ENCODE measurements at regions not wholly inside any gene's neighbourhood (a gene's known extent, or its start where the extent isn't known, plus 50 kb on each side); places are given as distances from the start of the nearest gene placed in this dataset.

DNA sequence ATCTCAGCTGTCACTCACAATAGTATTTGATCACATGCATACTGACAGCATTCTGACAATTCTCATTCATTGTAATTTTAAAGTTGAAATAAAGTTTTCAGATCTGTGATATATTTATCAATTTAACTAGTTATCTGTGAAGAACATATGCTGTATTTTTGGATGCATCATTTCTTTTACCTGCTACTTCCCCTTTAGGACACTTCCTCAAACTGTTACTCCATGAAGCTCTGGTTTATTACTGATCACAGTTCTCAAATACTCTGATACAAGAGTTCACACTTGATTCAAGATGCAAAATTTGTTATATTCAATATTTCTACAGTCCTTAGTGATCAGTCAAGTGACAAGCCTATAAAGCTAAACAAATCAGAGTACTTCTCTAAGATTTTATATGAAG lies 1655.2 kb downstream of the LRRC4C start:
- no peak for ATAC-seq (ENCODE audit: low read depth)
- TF ChIP-seq, protein P1, sequence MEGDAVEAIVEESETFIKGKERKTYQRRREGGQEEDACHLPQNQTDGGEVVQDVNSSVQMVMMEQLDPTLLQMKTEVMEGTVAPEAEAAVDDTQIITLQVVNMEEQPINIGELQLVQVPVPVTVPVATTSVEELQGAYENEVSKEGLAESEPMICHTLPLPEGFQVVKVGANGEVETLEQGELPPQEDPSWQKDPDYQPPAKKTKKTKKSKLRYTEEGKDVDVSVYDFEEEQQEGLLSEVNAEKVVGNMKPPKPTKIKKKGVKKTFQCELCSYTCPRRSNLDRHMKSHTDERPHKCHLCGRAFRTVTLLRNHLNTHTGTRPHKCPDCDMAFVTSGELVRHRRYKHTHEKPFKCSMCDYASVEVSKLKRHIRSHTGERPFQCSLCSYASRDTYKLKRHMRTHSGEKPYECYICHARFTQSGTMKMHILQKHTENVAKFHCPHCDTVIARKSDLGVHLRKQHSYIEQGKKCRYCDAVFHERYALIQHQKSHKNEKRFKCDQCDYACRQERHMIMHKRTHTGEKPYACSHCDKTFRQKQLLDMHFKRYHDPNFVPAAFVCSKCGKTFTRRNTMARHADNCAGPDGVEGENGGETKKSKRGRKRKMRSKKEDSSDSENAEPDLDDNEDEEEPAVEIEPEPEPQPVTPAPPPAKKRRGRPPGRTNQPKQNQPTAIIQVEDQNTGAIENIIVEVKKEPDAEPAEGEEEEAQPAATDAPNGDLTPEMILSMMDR (IDR thresholded peaks at IDR 0.05) = no peak
- no peak for TF ChIP-seq EZH2 (IDR thresholded peaks at IDR 0.05; ENCODE audit: borderline replicate concordance, insufficient read depth, low read depth, low read length, poor library complexity, severe bottlenecking)
- H2AFZ ChIP-seq (ENCODE audit: insufficient read depth, low read depth, low read length, poor library complexity, severe bottlenecking) = no peak overlapping the region
- intact Hi-C loops (cut with micrococcal nuclease) = no loop called here
- H3K36me3 ChIP-seq (replicated peaks in 1 of 2; ENCODE audit: control extremely low read depth in 1 of 2, control insufficient read depth in 1 of 2, extremely low read depth in 1 of 2, insufficient read depth in 2 of 2, low read length in 1 of 2) = no peaks in the 10 kb centered on the region
- peaks cover 0 to 2% (median 0%) of the 10 kb centered on the region in 3 donors for H3K9me3 ChIP-seq (ENCODE audit: control extremely low read depth in 1 of 3, control insufficient read depth in 2 of 3, insufficient read depth in 1 of 3, low read length in 2 of 3)
- H3K9ac ChIP-seq (ENCODE audit: low read length) = no peak overlapping the region
- peaks cover 6% of the 10 kb centered on the region for H3K9me3 Mint-ChIP-seq (ENCODE audit: insufficient read depth)
- no peak overlapping the region for H3K4me3 ChIP-seq (ENCODE audit: control extremely low read depth in 1 of 5, extremely low read depth in 1 of 5, insufficient read depth in 1 of 5, low read depth in 2 of 5, low read length in 4 of 5)
- H3K27me3 ChIP-seq (replicated peaks in 1 of 4; ENCODE audit: control extremely low read depth in 1 of 4, control insufficient read depth in 3 of 4, insufficient read depth in 4 of 4, low read length in 3 of 4) = no peaks in the 10 kb centered on the region
- no peaks in the 10 kb centered on the region for H3K4me1 ChIP-seq (ENCODE audit: control insufficient read depth in 2 of 2, insufficient read depth in 2 of 2, low read length in 2 of 2)
- H3K27me3 Mint-ChIP-seq = no peaks in the 10 kb centered on the region
- H3K27ac Mint-ChIP-seq = no peak overlapping the region
- no peaks in the 10 kb centered on the region for H3K4me1 Mint-ChIP-seq
- CTCF ChIA-PET = no interaction called here
- POLR2A ChIA-PET = no interaction called here
- no peak for DNase-seq
- H3K4me3 Mint-ChIP-seq = no peak overlapping the region
- H3K4me2 ChIP-seq (replicated peaks; ENCODE audit: low read depth, low read length, poor library complexity, severe bottlenecking) = no peak overlapping the region
- H3K79me2 ChIP-seq (ENCODE audit: control insufficient read depth, insufficient read depth, low read length) = no peaks in the 10 kb centered on the region
- no peaks in the 10 kb centered on the region for H4K20me1 ChIP-seq (ENCODE audit: control insufficient read depth, insufficient read depth, low read length, poor library complexity, severe bottlenecking)
- H3K27ac ChIP-seq (ENCODE audit: low read length in 2 of 2) = no peak overlapping the region

DNA sequence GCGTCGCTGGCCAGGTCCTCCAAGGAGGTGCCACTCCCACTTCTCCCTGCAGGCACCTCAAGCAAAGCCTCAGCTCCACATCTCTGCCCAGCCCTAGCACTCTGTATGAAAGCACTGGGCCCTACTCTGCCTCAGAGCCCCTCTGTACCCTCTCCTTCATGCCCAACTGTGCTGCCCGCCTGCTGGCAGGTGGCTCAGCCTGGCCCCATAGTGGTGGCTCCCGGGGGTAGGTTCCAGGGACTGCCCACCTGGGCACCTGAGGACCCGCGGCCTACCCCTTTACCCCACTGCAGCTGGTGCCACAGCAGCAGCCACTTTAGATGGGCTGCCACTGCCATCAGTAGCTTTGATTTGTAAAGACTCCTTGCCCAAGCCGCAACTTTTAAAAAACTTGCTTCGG lies 1672.8 kb downstream of the LRRC4C start:
- peaks cover 0 to 23% (median 0%) of the 10 kb centered on the region in 3 donors for H3K9me3 ChIP-seq (ENCODE audit: control extremely low read depth in 1 of 3, control insufficient read depth in 2 of 3, insufficient read depth in 1 of 3, low read length in 2 of 3)
- no peak overlapping the region for H3K9ac ChIP-seq (ENCODE audit: low read length)
- no peak overlapping the region for H3K4me3 ChIP-seq (ENCODE audit: control extremely low read depth in 1 of 5, extremely low read depth in 1 of 5, insufficient read depth in 1 of 5, low read depth in 2 of 5, low read length in 4 of 5)
- no peak overlapping the region for H3K27ac ChIP-seq (ENCODE audit: low read length in 2 of 2)
- H3K4me1 ChIP-seq (ENCODE audit: control insufficient read depth in 2 of 2, insufficient read depth in 2 of 2, low read length in 2 of 2) = no peaks in the 10 kb centered on the region
- Mint-ChIP-seq H3K27me3 (no peaks in the 10 kb centered on the region), H3K9me3 (ENCODE audit: insufficient read depth) (no peaks in the 10 kb centered on the region), H3K27ac (no peak overlapping the region), H3K4me1 (no peaks in the 10 kb centered on the region), H3K4me3 (no peak overlapping the region)
- H4K20me1 ChIP-seq (ENCODE audit: control insufficient read depth, insufficient read depth, low read length, poor library complexity, severe bottlenecking) = no peaks in the 10 kb centered on the region
- no peaks in the 10 kb centered on the region for H3K36me3 ChIP-seq (replicated peaks in 1 of 2; ENCODE audit: control extremely low read depth in 1 of 2, control insufficient read depth in 1 of 2, extremely low read depth in 1 of 2, insufficient read depth in 2 of 2, low read length in 1 of 2)
- 99% methylated on average over 6 of the region's 8 CpGs for WGBS (ENCODE audit: insufficient coverage)
- TF ChIP-seq, protein P1 (IDR thresholded peaks at IDR 0.05) = no peak
- TF ChIP-seq EZH2 (IDR thresholded peaks at IDR 0.05; ENCODE audit: borderline replicate concordance, insufficient read depth, low read depth, low read length, poor library complexity, severe bottlenecking) = no peak
- H3K27me3 ChIP-seq (replicated peaks in 1 of 4; ENCODE audit: control extremely low read depth in 1 of 4, control insufficient read depth in 3 of 4, insufficient read depth in 4 of 4, low read length in 3 of 4) = no peaks in the 10 kb centered on the region
- ChIA-PET CTCF (no interaction called here), POLR2A (no interaction called here)
- intact Hi-C loops (cut with micrococcal nuclease) = no loop called here
- no peak overlapping the region for H3K4me2 ChIP-seq (replicated peaks; ENCODE audit: low read depth, low read length, poor library complexity, severe bottlenecking)
- no peak for DNase-seq
- no peaks in the 10 kb centered on the region for H3K79me2 ChIP-seq (ENCODE audit: control insufficient read depth, insufficient read depth, low read length)
- no peak for ATAC-seq (ENCODE audit: low read depth)
- no peak overlapping the region for H2AFZ ChIP-seq (ENCODE audit: insufficient read depth, low read depth, low read length, poor library complexity, severe bottlenecking)

Measured in B cell (primary cell).